22Rv1 (cell line): ENCODE measurements at regions not wholly inside any gene's neighbourhood (a gene's known extent, or its start where the extent isn't known, plus 50 kb on each side); places are given as distances from the start of the nearest gene placed in this dataset.

Source experiments
- ZFX ChIP-seq: fragments of 450-650 bp; IDR thresholded peaks from 2 replicates; pipeline ENCODE4 v1.6.1; 2017; ENCODE audit warnings: antibody characterized with exemption, borderline replicate concordance
- TF ChIP-seq, protein P1 (sequence below): fragments of 450-650 bp; IDR thresholded peaks from 2 replicates; pipeline ENCODE4 v1.5.1; 2017; ENCODE audit warnings: mild to moderate bottlenecking

DNA sequence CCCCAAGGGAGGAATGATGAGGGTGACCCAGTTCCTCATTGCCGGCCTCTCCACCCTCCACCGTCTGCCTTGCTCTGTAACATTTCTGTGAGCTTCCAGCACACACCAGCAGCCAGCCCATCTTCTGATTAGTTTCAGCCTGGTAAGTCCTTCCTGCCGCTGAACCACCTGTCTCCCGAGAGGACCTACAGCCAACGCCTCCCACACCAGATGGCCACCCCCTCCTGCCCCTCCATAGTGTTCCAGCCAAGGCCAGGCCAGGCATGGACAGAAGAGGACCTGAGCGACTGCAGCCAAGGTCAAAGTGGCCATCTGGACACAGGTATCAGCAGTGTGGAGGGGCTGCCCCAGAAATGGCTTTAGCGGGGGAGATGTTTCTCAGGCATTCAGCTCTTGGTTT, 170.7 kb upstream of the CTBP2 start:
- TF ChIP-seq, protein P1, sequence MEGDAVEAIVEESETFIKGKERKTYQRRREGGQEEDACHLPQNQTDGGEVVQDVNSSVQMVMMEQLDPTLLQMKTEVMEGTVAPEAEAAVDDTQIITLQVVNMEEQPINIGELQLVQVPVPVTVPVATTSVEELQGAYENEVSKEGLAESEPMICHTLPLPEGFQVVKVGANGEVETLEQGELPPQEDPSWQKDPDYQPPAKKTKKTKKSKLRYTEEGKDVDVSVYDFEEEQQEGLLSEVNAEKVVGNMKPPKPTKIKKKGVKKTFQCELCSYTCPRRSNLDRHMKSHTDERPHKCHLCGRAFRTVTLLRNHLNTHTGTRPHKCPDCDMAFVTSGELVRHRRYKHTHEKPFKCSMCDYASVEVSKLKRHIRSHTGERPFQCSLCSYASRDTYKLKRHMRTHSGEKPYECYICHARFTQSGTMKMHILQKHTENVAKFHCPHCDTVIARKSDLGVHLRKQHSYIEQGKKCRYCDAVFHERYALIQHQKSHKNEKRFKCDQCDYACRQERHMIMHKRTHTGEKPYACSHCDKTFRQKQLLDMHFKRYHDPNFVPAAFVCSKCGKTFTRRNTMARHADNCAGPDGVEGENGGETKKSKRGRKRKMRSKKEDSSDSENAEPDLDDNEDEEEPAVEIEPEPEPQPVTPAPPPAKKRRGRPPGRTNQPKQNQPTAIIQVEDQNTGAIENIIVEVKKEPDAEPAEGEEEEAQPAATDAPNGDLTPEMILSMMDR: no peak
- no peak for TF ChIP-seq ZFX
